Thyroid gland (tissue), 4 donors: ENCODE measurements at regions not wholly inside any gene's neighbourhood (a gene's known extent, or its start where the extent isn't known, plus 50 kb on each side); places are given as distances from the start of the nearest gene placed in this dataset.

Experiments
- CTCF ChIP-seq, 6 experiments: fragments of 200-600 bp in 3 of 6; fragments of 450-650 bp in 3 of 6; sonication (generic) in 3 of 6; IDR thresholded peaks; one replicate each; pipeline ENCODE4 v1.5.1; 2016 to 2019; ENCODE audit warnings: antibody characterized with exemption in 6 of 6, mild to moderate bottlenecking in 2 of 6, inconsistent platforms in 1 of 6, moderate library complexity in 1 of 6
- POLR2A ChIP-seq, 2 donors: fragments of 450-650 bp; IDR thresholded peaks; one replicate each; pipeline ENCODE4 v1.6.1; 2017; ENCODE audit warnings: antibody characterized with exemption in 2 of 2, mild to moderate bottlenecking in 2 of 2, moderate library complexity in 1 of 2

GRCh38 chr20:24732599-24732998, 216.5 kb upstream of the CST7 start:
- TF ChIP-seq CTCF (IDR thresholded peaks at IDR 0.05), result no peak
- TF ChIP-seq POLR2A (IDR thresholded peaks at IDR 0.05), result no peak
